ENCODE measurements at regions not wholly inside any gene's neighbourhood (a gene's known extent, or its start where the extent isn't known, plus 50 kb on each side); places are given as distances from the start of the nearest gene placed in this dataset.
A peak's percentile ranks its signal among the peaks of the same experiment; 100 is the strongest.
"Not testable (repeated sequence)": the region's sequence is repeated elsewhere in the genome, so short reads cannot be mapped to it uniquely, and the experiment has no call there.

DNA sequence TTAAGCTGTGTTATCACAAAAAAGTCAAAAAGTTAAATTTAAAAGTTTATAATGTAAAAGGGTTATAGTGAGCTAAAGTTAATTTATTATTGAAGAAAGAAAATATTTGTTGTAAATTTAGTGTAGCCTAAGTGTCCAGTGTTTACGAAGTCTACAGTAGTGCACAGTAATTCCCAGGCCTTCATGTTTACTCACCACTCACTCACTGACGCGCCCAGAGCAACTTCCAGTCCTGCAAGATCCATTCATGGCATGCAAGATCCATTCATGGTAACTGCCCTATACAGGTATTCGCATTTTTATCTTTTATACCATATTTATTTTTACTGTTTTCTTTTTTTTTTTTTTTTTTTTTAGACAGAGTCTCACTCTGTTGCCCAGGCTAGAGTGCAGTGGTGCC lies 69.5 kb downstream of the TPRA1 start:
- no peaks in the 10 kb centered on the region for H3K9me3 Mint-ChIP-seq
- no peaks in the 10 kb centered on the region for H3K4me1 Mint-ChIP-seq
- POLR2A ChIA-PET, result no interaction called here
- CTCF ChIA-PET, result interaction anchor here (0.7 kb wide), 1 partner anchor 27 kb away, joined by 3 read pairs; no protein-coding TSS in a partner anchor
- peaks cover 24% of the 10 kb centered on the region for H3K27me3 Mint-ChIP-seq
- DNase-seq, result no peak
- H3K27ac Mint-ChIP-seq, result no peak overlapping the region
- no peak overlapping the region for H3K4me3 Mint-ChIP-seq
- H3K36me3 Mint-ChIP-seq (ENCODE audit: low read depth), result no peaks in the 10 kb centered on the region

GRCh38 chr3:127518456-127519081 lies 72.0 kb downstream of the TPRA1 start:
- DNase-seq, result no peak
- CTCF ChIA-PET, result no interaction called here
- Mint-ChIP-seq H3K36me3 (ENCODE audit: low read depth) (no peaks in the 10 kb centered on the region), H3K4me3 (no peak overlapping the region), H3K9me3 (no peaks in the 10 kb centered on the region), H3K4me1 (no peaks in the 10 kb centered on the region), H3K27me3 (peaks cover 18% of the 10 kb centered on the region), H3K27ac (no peak overlapping the region)
- POLR2A ChIA-PET, result no interaction called here

GRCh38 chr3:127512256-127512655 lies 78.3 kb downstream of the TPRA1 start:
- POLR2A ChIA-PET, result interaction anchor here (1.2 kb wide), 1 partner anchor 72 kb away, joined by 3 read pairs; no protein-coding TSS in a partner anchor
- H3K4me3 Mint-ChIP-seq, result no peak overlapping the region
- H3K36me3 Mint-ChIP-seq (ENCODE audit: low read depth), result no peaks in the 10 kb centered on the region
- no peak for DNase-seq
- CTCF ChIA-PET, result no interaction called here
- H3K4me1 Mint-ChIP-seq, result no peaks in the 10 kb centered on the region
- H3K27me3 Mint-ChIP-seq, result peaks cover 22% of the 10 kb centered on the region
- no peak overlapping the region for H3K27ac Mint-ChIP-seq
- no peaks in the 10 kb centered on the region for H3K9me3 Mint-ChIP-seq

DNA sequence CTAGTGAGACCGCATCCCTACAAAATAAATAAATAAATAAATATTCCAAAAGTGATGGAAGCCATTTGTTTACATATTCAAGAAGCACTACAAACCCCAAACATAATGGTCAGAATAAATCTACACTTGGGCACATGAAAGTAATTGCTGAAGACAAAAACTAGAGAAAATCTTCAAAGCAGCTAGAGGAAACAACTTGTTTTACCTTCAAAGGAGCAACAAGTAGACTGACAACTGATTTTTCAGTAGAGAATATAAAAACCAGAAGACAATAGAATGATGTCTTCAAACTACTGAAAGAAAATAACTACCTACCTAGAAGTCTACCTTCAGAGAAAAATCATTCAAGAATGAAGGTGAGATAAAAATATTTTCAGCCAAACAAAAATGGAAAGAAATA lies 89.4 kb downstream of the TPRA1 start:
- H3K36me3 Mint-ChIP-seq (ENCODE audit: low read depth), result no peaks in the 10 kb centered on the region
- CTCF ChIA-PET, result no interaction called here
- no peaks in the 10 kb centered on the region for H3K4me1 Mint-ChIP-seq

GRCh38 chr3:127497676-127498075 lies 92.9 kb downstream of the TPRA1 start:
- Mint-ChIP-seq H3K4me1 (no peaks in the 10 kb centered on the region), H3K4me3 (no peak overlapping the region)
- CTCF ChIA-PET, result no interaction called here

More for the DNA sequence above, 89.4 kb downstream of the TPRA1 start:
- Mint-ChIP-seq H3K4me3 (no peak overlapping the region), H3K27ac (no peak overlapping the region), H3K27me3 (peaks cover 17% of the 10 kb centered on the region), H3K9me3 (peaks cover 15% of the 10 kb centered on the region)
- POLR2A ChIA-PET, result no interaction called here
- no peak for DNase-seq

GRCh38 chr3:127497166-127497565 lies 93.4 kb downstream of the TPRA1 start:
- Mint-ChIP-seq H3K27me3 (peaks cover 7% of the 10 kb centered on the region), H3K9me3 (peaks cover 8% of the 10 kb centered on the region), H3K4me3 (no peak overlapping the region), H3K27ac (no peak overlapping the region), H3K4me1 (no peaks in the 10 kb centered on the region), H3K36me3 (ENCODE audit: low read depth) (no peaks in the 10 kb centered on the region)
- no peak for DNase-seq
- ChIA-PET CTCF (no interaction called here), POLR2A (no interaction called here)

More at GRCh38 chr3:127497676-127498075, 92.9 kb downstream of the TPRA1 start:
- Mint-ChIP-seq H3K9me3 (peaks cover 12% of the 10 kb centered on the region), H3K36me3 (ENCODE audit: low read depth) (no peaks in the 10 kb centered on the region), H3K27me3 (peaks cover 9% of the 10 kb centered on the region), H3K27ac (no peak overlapping the region)
- POLR2A ChIA-PET, result no interaction called here
- no peak for DNase-seq

- H3K27me3 Mint-ChIP-seq, result peaks cover 6% of the 10 kb centered on the region
- no peak for DNase-seq
- peaks cover 8% of the 10 kb centered on the region for H3K9me3 Mint-ChIP-seq
- CTCF ChIA-PET, result no interaction called here
- H3K27ac Mint-ChIP-seq, result no peak overlapping the region
- POLR2A ChIA-PET, result no interaction called here
- H3K4me1 Mint-ChIP-seq, result no peaks in the 10 kb centered on the region
- no peaks in the 10 kb centered on the region for H3K36me3 Mint-ChIP-seq (ENCODE audit: low read depth)
- no peak overlapping the region for H3K4me3 Mint-ChIP-seq
Measured at GRCh38 chr3:127495821-127496655, 94.5 kb downstream of the TPRA1 start.

GRCh38 chr3:127493924-127494646 lies 96.4 kb downstream of the TPRA1 start:
- Mint-ChIP-seq H3K27ac (no peak overlapping the region), H3K36me3 (ENCODE audit: low read depth) (no peaks in the 10 kb centered on the region), H3K4me3 (no peak overlapping the region), H3K9me3 (no peaks in the 10 kb centered on the region), H3K4me1 (no peaks in the 10 kb centered on the region), H3K27me3 (peaks cover 2% of the 10 kb centered on the region)
- ChIA-PET CTCF (no interaction called here), POLR2A (no interaction called here)
- no peak for DNase-seq

DNA sequence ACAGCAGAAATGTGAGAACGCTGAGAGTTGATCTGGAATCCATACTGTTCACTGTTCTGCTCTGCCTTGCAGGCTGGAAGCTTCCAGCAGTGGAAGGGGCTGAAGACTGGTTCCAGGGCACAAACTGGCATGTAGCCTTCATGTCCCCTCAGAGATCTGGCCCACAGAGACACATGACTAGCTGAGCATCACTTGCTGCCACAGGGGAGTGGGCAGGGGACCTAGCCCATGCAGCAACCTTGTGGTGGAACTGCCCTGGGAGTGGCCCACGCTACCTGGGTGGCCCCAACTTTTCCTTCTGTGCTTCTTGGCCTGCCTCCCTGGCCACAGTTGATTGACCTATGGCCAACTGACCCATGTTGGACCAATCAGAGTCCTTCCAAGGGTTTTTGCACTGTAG lies 98.1 kb downstream of the TPRA1 start:
- no peaks in the 10 kb centered on the region for H3K36me3 Mint-ChIP-seq (ENCODE audit: low read depth)
- POLR2A ChIA-PET, result no interaction called here
- no peaks in the 10 kb centered on the region for H3K4me1 Mint-ChIP-seq
- H3K4me3 Mint-ChIP-seq, result no peak overlapping the region
- no peak overlapping the region for H3K27ac Mint-ChIP-seq
- H3K27me3 Mint-ChIP-seq, result peaks cover 13% of the 10 kb centered on the region
- no peak for DNase-seq
- H3K9me3 Mint-ChIP-seq, result no peaks in the 10 kb centered on the region
- CTCF ChIA-PET, result no interaction called here

DNA sequence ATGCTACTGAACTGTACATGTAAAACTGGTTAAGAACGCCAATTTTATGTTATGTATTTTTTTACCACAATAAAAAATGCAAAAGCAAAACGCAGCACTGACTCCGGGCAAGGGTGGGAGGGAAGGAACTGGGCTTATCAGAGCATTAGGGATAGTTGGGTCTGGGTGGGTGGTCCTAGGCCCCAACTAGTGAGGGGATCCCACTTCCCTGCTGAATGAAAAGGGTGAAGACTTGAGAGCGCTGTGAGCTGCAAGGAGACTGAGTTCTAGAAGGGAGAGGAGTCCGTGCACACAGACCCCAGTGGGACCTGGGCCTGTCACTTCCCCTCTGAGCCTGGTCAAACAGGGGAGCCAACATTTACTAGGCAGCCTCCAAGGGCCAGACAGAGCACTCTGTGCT lies 98.6 kb downstream of the TPRA1 start:
- DNase-seq, result no peak
- peaks cover 18% of the 10 kb centered on the region for H3K27me3 Mint-ChIP-seq
- no peak overlapping the region for H3K4me3 Mint-ChIP-seq
- no peaks in the 10 kb centered on the region for H3K4me1 Mint-ChIP-seq
- H3K9me3 Mint-ChIP-seq, result no peaks in the 10 kb centered on the region
- ChIA-PET CTCF (no interaction called here), POLR2A (no interaction called here)
- H3K27ac Mint-ChIP-seq, result no peak overlapping the region
- H3K36me3 Mint-ChIP-seq (ENCODE audit: low read depth), result no peaks in the 10 kb centered on the region

- H3K4me1 Mint-ChIP-seq, result no peaks in the 10 kb centered on the region
- no peaks in the 10 kb centered on the region for H3K9me3 Mint-ChIP-seq
- peaks cover 18% of the 10 kb centered on the region for H3K27me3 Mint-ChIP-seq
- H3K27ac Mint-ChIP-seq, result no peak overlapping the region
- CTCF ChIA-PET, result no interaction called here
- POLR2A ChIA-PET, result no interaction called here
- no peak overlapping the region for H3K4me3 Mint-ChIP-seq
- H3K36me3 Mint-ChIP-seq (ENCODE audit: low read depth), result no peaks in the 10 kb centered on the region
- DNase-seq, result no peak
Measured at GRCh38 chr3:127491323-127491722, 99.2 kb downstream of the TPRA1 start.

- DNase-seq; H3K27ac Mint-ChIP-seq; POLR2A ChIA-PET; H3K4me3 Mint-ChIP-seq; H3K36me3 Mint-ChIP-seq (ENCODE audit: low read depth); H3K4me1 Mint-ChIP-seq; CTCF ChIA-PET; H3K9me3 Mint-ChIP-seq: not testable (repeated sequence)
- peaks cover 18% of the 10 kb centered on the region for H3K27me3 Mint-ChIP-seq
Measured at GRCh38 chr3:127491024-127491305, 99.6 kb downstream of the TPRA1 start.

DNA sequence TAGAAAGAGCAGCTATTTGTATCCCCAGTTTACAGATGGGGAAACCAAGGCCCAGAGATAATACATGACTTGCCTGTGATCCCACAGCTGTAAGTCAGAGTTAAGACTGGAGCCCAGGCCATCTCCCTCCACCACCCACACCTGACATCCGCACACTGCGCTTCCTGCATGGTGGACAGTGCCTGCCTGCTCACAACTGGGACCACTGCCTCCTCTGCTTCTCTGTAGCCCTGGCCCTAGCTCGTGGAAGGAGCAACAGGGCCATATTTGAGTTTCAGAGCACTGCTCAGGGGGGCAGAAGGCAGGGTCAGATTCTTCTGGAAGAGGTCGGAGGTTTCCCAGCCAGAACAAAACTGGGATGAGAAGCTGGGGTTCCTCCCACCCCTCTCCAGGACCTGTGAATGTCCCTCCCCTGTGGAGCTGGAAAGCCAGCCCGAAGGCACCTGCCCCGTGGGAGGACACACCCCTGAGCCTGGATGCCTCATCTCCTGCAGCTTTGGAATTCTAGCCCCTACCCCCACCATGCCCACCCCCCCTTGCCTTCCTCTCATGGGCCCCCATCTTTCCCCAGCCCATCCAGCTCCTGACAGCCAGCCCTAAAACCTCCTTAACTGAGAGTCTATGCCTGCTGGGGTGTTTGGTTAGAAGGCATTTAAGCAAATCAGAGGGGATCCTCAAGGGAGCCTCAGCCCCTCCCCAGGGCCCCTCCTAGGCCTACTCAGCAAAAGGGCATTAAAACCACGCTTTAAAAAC lies 100.1 kb downstream of the TPRA1 start:
- peak; percentile 2 for DNase-seq

More for the DNA sequence above, 100.1 kb downstream of the TPRA1 start:
- H3K27ac Mint-ChIP-seq, result no peak overlapping the region
- ChIA-PET POLR2A (no interaction called here), CTCF (no interaction called here)
- no peaks in the 10 kb centered on the region for H3K9me3 Mint-ChIP-seq
- peaks cover 18% of the 10 kb centered on the region for H3K27me3 Mint-ChIP-seq
- peaks cover 2% of the 10 kb centered on the region for H3K4me1 Mint-ChIP-seq
- H3K4me3 Mint-ChIP-seq, result no peak overlapping the region
- H3K36me3 Mint-ChIP-seq (ENCODE audit: low read depth), result no peaks in the 10 kb centered on the region

All from activated CD4-positive, alpha-beta memory T cell treated with anti-CD3 and anti-CD28 coated beads, Interleukin-2, amount 10 ng/mL, durations not matched to agents 7 days and 5 days (primary cell).